ENCODE measurements at regions not wholly inside any gene's neighbourhood (a gene's known extent, or its start where the extent isn't known, plus 50 kb on each side); places are given as distances from the start of the nearest gene placed in this dataset.

- in situ Hi-C loops (cut with HindIII; ENCODE audit: low sequenced_read_pairs), result no loop called here
- DNase-seq (ENCODE audit: low read depth, low spot score), result no peak
- no peak overlapping the region for H3K4me3 ChIP-seq (ENCODE audit: low read depth, low read length)
- no peak for TF ChIP-seq CTCF (IDR thresholded peaks at IDR 0.05; ENCODE audit: low read depth, low read length)
These were observed 58.3 kb upstream of the RASGRP1 start for GRCh38 chr15:38622908-38623307.

GRCh38 chr15:38623744-38624143, 59.1 kb upstream of the RASGRP1 start:
- in situ Hi-C loops (cut with HindIII; ENCODE audit: low sequenced_read_pairs), result no loop called here
- H3K4me3 ChIP-seq (ENCODE audit: low read depth, low read length), result no peak overlapping the region
- no peak for TF ChIP-seq CTCF (IDR thresholded peaks at IDR 0.05; ENCODE audit: low read depth, low read length)
- no peak for DNase-seq (ENCODE audit: low read depth, low spot score)

- no peak overlapping the region for H3K4me3 ChIP-seq (ENCODE audit: low read depth, low read length)
- in situ Hi-C loops (cut with HindIII; ENCODE audit: low sequenced_read_pairs), result no loop called here
- no peak for DNase-seq (ENCODE audit: low read depth, low spot score)
- no peak for TF ChIP-seq CTCF (IDR thresholded peaks at IDR 0.05; ENCODE audit: low read depth, low read length)
These were observed 59.9 kb upstream of the RASGRP1 start for GRCh38 chr15:38624244-38625205.

GRCh38 chr15:38625886-38626285, 61.3 kb upstream of the RASGRP1 start:
- DNase-seq (ENCODE audit: low read depth, low spot score), result no peak
- in situ Hi-C loops (cut with HindIII; ENCODE audit: low sequenced_read_pairs), result no loop called here
- no peak overlapping the region for H3K4me3 ChIP-seq (ENCODE audit: low read depth, low read length)
- no peak for TF ChIP-seq CTCF (IDR thresholded peaks at IDR 0.05; ENCODE audit: low read depth, low read length)

GRCh38 chr15:38626443-38627050, 61.9 kb upstream of the RASGRP1 start:
- TF ChIP-seq CTCF (IDR thresholded peaks at IDR 0.05; ENCODE audit: low read depth, low read length), result no peak
- no peak overlapping the region for H3K4me3 ChIP-seq (ENCODE audit: low read depth, low read length)
- DNase-seq (ENCODE audit: low read depth, low spot score), result no peak
- in situ Hi-C loops (cut with HindIII; ENCODE audit: low sequenced_read_pairs), result no loop called here

GRCh38 chr15:38627689-38628277, 63.2 kb upstream of the RASGRP1 start:
- H3K4me3 ChIP-seq (ENCODE audit: low read depth, low read length), result no peak overlapping the region
- TF ChIP-seq CTCF (IDR thresholded peaks at IDR 0.05; ENCODE audit: low read depth, low read length), result no peak
- in situ Hi-C loops (cut with HindIII; ENCODE audit: low sequenced_read_pairs), result no loop called here
- no peak for DNase-seq (ENCODE audit: low read depth, low spot score)

Measured in astrocyte of the spinal cord (primary cell).